GM19025 (cell line): ENCODE measurements at regions not wholly inside any gene's neighbourhood (a gene's known extent, or its start where the extent isn't known, plus 50 kb on each side); places are given as distances from the start of the nearest gene placed in this dataset.
"Not testable (repeated sequence)": the region's sequence is repeated elsewhere in the genome, so short reads cannot be mapped to it uniquely, and the experiment has no call there.

Experiments used
- ATAC-seq: cut with Tn5 transposase; IDR thresholded peaks from one replicate; pipeline ENCODE4 v1.9.1; 2021; ENCODE audit warnings: mild to moderate bottlenecking, low read depth, moderate library complexity; ENCODE audit not compliant: unreplicated experiment

- no peak for ATAC-seq
These were observed 51.1 kb upstream of the MIER3 start for GRCh38 chr5:57002959-57003485.

- not testable (repeated sequence) for ATAC-seq
These were observed 51.6 kb upstream of the MIER3 start for GRCh38 chr5:57003566-57003965.

DNA sequence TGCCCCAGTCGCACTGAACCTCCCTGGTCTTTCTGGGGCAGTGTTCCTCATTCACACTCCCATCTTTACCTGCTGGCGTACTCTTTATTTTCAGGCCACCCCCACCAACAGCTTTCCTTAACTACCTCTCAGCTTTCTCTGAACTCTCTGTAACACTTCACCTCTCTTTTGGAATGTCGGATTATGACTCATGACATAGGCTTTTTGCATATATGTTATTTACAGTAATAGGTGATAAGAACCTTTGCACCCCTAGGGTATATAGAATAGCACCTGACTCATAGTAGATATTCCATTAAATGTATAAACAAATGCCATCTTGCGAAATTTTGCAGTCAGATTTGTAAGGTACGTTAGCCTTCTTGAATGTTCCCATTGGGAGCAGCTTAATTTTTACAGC, 52.9 kb upstream of the MIER3 start:
- no peak for ATAC-seq

DNA sequence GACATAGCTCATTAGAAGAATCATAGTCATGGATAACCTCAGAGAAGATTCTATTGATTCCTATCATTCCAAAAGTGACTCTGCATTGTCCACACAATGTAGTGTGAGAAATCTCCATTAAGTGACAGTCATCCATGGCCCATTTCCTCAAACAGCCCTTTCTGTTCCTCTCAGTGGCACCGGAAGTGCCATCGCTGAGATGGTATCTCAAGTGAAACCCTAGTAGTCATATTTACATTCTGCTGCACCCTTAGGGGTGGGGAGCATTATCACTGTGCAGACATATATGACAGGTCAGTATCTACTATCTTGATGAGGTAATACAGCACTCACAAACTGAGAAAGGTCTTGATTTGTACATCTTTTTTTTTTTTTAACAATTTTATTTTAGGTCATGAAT, 55.4 kb upstream of the MIER3 start:
- ATAC-seq, result peak; percentile 57

- no peak for ATAC-seq
These were observed 57.9 kb upstream of the MIER3 start for GRCh38 chr5:57009811-57010210.

- ATAC-seq, result no peak
These were observed 58.9 kb upstream of the MIER3 start for GRCh38 chr5:57010786-57011185.

DNA sequence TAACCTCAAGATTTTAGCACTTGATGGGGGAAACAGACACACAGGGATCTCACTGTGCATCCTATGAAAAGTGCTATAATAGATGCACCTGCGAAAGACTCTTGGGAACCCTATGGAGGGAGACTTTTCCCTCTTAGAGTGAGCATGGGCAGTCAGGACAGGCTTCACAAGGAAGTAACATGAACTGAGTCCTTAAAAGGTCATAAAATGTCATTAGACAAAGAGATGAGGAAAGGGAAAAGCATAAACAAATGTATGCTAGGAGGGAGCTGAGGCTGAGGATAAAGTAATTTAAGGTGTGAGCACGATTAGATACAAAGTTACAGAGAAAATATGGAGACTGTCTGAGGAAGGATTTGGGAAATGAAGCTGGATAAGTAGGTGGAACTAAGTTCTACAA, 60.6 kb upstream of the MIER3 start:
- ATAC-seq, result no peak

- ATAC-seq, result no peak
These were observed 74.0 kb upstream of the MIER3 start for GRCh38 chr5:57025961-57026360.

GRCh38 chr5:57028161-57028560, 76.2 kb upstream of the MIER3 start:
- no peak for ATAC-seq

GRCh38 chr5:57032151-57032551, 80.2 kb upstream of the MIER3 start:
- ATAC-seq, result no peak

DNA sequence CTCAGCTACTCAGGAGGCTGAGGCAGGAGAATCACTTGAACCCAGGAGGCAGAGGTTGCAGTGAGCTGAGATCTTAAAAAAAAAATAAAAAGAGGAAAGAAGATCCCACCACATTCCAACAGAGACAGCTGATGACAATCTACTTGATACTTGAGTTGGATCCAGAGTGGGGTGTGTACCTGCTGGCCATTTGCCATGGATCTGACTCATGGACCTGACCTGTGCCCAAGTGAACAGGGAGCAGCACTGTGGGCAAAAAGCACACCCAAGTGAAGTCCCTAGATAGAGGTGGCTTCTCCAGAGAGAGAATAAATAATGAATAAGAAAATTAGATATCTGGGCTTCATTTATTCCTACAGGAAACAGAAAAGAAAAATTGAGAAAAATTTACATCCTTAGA, 81.2 kb upstream of the MIER3 start:
- ATAC-seq, result no peak

GRCh38 chr5:57033503-57033902, 81.6 kb upstream of the MIER3 start:
- no peak for ATAC-seq

DNA sequence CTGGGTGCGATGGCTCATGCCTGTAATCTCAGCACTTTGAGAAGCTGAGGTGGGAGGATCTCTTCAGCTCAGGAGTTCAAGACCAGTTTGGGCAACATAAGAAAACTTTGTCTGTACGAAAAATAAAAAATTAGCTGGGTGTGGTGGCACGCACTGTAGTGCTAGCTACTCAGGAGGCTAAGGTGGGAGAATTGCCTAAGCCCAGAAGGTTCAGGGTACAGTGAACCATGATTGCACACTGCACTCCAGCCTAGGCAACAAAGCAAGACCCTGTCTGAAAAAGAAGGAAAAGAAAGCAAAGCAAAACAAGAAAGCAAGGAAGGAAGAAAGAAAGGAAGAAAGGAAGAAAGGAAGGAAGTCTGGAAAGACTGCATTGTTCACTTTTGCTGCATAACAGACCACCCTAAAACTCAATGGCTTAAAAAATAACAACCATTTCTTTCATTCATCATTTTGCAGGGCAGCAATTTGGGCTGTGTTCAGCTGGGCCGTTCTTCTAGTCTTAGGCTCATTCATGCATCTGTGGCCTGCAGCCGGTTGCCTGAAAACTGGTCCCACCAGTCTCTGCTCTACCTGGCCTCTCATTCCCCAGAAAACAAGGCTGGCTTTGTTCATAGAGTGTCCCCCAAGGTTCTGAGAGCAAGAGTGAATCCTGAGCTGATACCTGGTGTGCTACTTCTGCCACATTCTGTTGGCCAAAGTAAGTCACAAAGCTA, 82.4 kb upstream of the MIER3 start:
- ATAC-seq, result no peak

DNA sequence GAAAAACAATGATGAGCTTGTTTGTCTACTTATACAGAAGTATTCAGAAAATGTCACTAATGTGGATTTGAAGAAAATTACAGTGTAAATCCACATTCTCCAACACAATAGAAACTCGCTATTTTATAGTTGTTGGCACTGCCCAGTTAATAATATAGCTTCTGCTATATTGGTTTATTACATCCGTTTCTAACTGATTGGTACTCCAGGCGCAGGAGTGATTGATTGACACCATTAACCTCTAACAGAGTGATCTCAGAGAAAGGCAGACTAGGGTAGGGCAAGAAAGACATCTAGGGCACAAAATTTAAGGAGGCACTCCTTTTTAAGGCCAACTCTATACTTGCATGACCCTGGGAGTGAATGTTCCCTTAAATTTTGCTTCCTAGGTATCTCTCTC, 84.0 kb upstream of the MIER3 start:
- ATAC-seq, result no peak

DNA sequence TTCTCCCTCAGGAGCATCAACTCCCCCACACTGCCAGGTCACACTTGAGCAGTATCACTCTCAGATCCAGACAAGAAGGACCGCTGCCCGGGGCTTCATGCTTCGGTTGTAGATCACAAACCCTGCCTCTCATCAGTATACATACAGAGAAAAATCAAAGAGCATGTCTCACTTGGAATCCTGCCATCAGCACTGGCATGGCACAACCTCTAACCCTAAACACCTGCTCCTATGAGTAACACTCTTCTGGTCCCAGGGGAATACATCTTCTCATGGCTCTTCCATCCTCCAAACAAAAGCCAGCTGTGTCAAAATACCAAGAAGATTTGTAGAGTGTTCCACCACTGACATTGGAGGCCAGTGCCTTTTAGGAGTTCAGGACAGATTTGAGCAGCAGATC, 84.8 kb upstream of the MIER3 start:
- ATAC-seq, result no peak

- no peak for ATAC-seq
These were observed 85.4 kb upstream of the MIER3 start for GRCh38 chr5:57037355-57037754.

DNA sequence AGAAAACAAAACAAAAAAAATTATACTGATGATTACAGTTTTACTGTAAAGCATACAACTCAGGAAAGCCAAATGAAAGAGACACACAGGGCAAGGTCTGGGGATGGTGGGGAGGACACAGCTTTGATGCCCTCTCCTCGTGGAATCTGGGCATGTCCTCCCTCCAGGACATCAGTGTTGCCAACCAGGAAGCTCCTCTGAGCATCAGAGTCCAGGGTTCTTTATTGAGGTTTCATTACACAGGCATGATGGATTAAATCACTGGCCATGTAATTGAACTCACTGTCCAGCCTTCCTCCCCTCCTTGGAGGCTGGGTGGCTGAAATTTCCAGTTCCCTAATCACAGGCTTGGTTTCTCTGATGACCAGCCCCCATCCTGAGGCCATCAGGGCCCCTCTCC, 89.6 kb upstream of the MIER3 start:
- ATAC-seq, result no peak

GRCh38 chr5:57042524-57042931, 90.6 kb upstream of the MIER3 start:
- no peak for ATAC-seq

GRCh38 chr5:57054135-57054534, 102.2 kb upstream of the MIER3 start:
- no peak for ATAC-seq

- no peak for ATAC-seq
These were observed 102.7 kb upstream of the MIER3 start for GRCh38 chr5:57054671-57055070.

DNA sequence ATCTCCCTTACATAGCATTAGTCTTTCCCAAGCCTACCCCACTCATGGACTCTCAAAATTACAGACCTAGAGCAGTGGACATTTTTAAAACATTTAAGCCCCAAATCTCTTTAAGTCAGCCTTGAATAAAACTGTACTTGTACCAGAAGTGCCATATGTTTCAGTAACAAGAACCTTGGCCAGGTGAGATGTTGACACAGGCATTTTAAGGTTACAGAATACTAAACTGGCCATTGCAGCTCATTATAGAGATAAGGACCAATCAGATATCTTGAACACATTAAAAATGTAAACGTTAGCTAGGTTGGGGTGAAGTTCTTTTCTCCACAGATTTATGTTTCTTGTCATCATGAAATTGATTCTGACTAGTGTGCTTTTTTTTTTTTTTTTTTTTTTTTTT, 103.8 kb upstream of the MIER3 start:
- ATAC-seq, result no peak

DNA sequence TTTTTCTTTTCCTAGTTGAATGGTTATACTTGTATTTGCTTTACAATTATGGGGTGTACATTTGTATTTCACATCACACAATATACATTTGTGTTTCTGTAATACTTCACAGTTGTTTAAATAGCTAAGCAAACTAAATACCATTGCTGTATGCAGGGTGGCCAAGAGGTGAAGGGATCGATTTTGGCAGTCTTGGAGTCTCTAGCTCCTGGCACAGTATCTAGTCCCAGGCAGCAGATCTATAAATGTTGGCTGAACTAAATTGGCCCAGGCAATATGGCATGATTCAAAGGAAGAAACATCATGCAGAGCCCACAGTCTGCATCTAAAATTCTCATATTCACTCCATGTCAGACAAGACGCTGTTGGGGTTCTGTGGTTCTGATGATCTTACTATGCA, 110.1 kb upstream of the GPBP1 start:
- no peak for ATAC-seq
